Activated CD4-positive, CD25-positive, alpha-beta regulatory T cell treated with anti-CD3 and anti-CD28 coated beads, Interleukin-2, amount 50 U/mL, for 16 hours (primary cell): ENCODE measurements at regions not wholly inside any gene's neighbourhood (a gene's known extent, or its start where the extent isn't known, plus 50 kb on each side); places are given as distances from the start of the nearest gene placed in this dataset.

Experiments
- DNase-seq: peaks from one replicate; pipeline ENCODE4 v3.0.0-alpha.2; 2020; ENCODE audit warnings: low read depth, low spot score

GRCh38 chr1:220982686-220983085, 103.4 kb downstream of the HLX start:
- no peak for DNase-seq

GRCh38 chr1:220983877-220984635, 104.8 kb downstream of the HLX start:
- DNase-seq, result no peak

- no peak for DNase-seq
Observed at GRCh38 chr1:220990427-220991339, 111.4 kb downstream of the HLX start.

- no peak for DNase-seq
Observed at GRCh38 chr1:220991506-220991905, 112.3 kb downstream of the HLX start.

GRCh38 chr1:220991959-220992704, 112.9 kb downstream of the HLX start:
- DNase-seq, result no peak

- DNase-seq, result no peak
Observed at GRCh38 chr1:220992705-220993052, 113.4 kb downstream of the HLX start.

GRCh38 chr1:220994671-220995070, 115.4 kb downstream of the HLX start:
- no peak for DNase-seq

- DNase-seq, result no peak
Observed at GRCh38 chr1:220997791-220998190, 118.5 kb downstream of the HLX start.

GRCh38 chr1:220999872-221000863, 120.9 kb downstream of the HLX start:
- no peak for DNase-seq

- no peak for DNase-seq
Observed at GRCh38 chr1:221001167-221001566, 121.9 kb downstream of the HLX start.

- no peak for DNase-seq
Observed at GRCh38 chr1:221002601-221003000, 123.4 kb downstream of the HLX start.

GRCh38 chr1:221011145-221011544, 131.9 kb downstream of the HLX start:
- no peak for DNase-seq

GRCh38 chr1:221012120-221012519, 132.9 kb downstream of the HLX start:
- DNase-seq, result no peak

GRCh38 chr1:221013691-221014660, 134.7 kb downstream of the HLX start:
- DNase-seq, result no peak

GRCh38 chr1:221015159-221015790, 136.0 kb downstream of the HLX start:
- DNase-seq, result no peak

GRCh38 chr1:221016751-221017150, 137.5 kb downstream of the HLX start:
- no peak for DNase-seq

- DNase-seq, result no peak
Observed at GRCh38 chr1:221018414-221018813, 139.2 kb downstream of the HLX start.

GRCh38 chr1:221022331-221022730, 143.1 kb downstream of the HLX start:
- no peak for DNase-seq

GRCh38 chr1:221023482-221023881, 144.2 kb downstream of the HLX start:
- DNase-seq, result no peak
